H1 (cell line): ENCODE measurements at regions not wholly inside any gene's neighbourhood (a gene's known extent, or its start where the extent isn't known, plus 50 kb on each side); places are given as distances from the start of the nearest gene placed in this dataset.

Experiments
- CTCF ChIA-PET: fragments of 300-600 bp; sonication (Branson Sonifier 250); formaldehyde crosslinking; loops from one replicate; lab custom pipeline; 2021; ENCODE audit not compliant: partially characterized antibody; lab: Charles Lee
- POLR2A ChIA-PET: fragments of 300-600 bp; sonication (Branson Sonifier 250); formaldehyde crosslinking; loops from one replicate; lab custom pipeline; 2021; ENCODE audit warnings: inconsistent platforms; ENCODE audit not compliant: partially characterized antibody; lab: Charles Lee
- DNase-seq, 2 experiments: peaks; one replicate each; pipeline versions ENCODE4 v3.0.0 to v3.0.0-alpha.2; 2010 to 2022; ENCODE audit warnings: low spot score in 2 of 2, low read depth in 1 of 2, mixed read lengths in 1 of 2
- FAIRE-seq: peaks from 2 replicates; lab custom pipeline; 2011; peaks lifted over from hg19 to GRCh38; lab: Jason Lieb, UNC
- H2AFZ ChIP-seq: 2 replicates; pipeline ENCODE4 v1.8.1; 2012; ENCODE audit warnings: low read length, inconsistent platforms
- H2AK5ac ChIP-seq: 2 replicates; pipeline ENCODE4 v1.6.1; 2013; ENCODE audit warnings: low read depth, low read length
- H2BK120ac ChIP-seq: replicated peaks from 2 replicates; pipeline ENCODE3; 2013; ENCODE audit warnings: low read depth, low read length, inconsistent platforms
- H2BK12ac ChIP-seq: 2 replicates; pipeline ENCODE4 v1.6.1; 2013; ENCODE audit warnings: low read depth, low read length
- H2BK15ac ChIP-seq: 2 replicates; pipeline ENCODE4 v1.6.1; 2013; ENCODE audit warnings: low read length
- H2BK20ac ChIP-seq: 2 replicates; pipeline ENCODE4 v1.6.1; 2013; ENCODE audit warnings: low read length
- H2BK5ac ChIP-seq: 2 replicates; pipeline ENCODE4 v1.6.1; 2013; ENCODE audit warnings: low read depth, low read length
- H3K14ac ChIP-seq: 2 replicates; pipeline ENCODE4 v1.6.1; 2013; ENCODE audit warnings: inconsistent platforms; ENCODE audit not compliant: insufficient read length
- H3K18ac ChIP-seq: 2 replicates; pipeline ENCODE4 v1.6.1; 2013; ENCODE audit warnings: low read length; ENCODE audit errors: extremely low read depth
- H3K23ac ChIP-seq: 2 replicates; pipeline ENCODE4 v1.6.1; 2013; ENCODE audit warnings: inconsistent platforms; ENCODE audit not compliant: insufficient read length
- H3K23me2 ChIP-seq: 2 replicates; pipeline ENCODE4 v1.6.1; 2013; ENCODE audit warnings: low read depth, low read length
- H3K27ac ChIP-seq: 2 replicates; pipeline ENCODE4 v1.6.1; 2011; ENCODE audit warnings: low read depth, low read length, inconsistent platforms
- H3K27me3 ChIP-seq, 4 experiments: replicated peaks in 1 of 4; 1 replicate in 1 of 4; 2 replicates in 3 of 4; pipeline versions ENCODE4 v1.6.1 to v1.8.1; 2011 to 2013; ENCODE audit warnings: low read length in 3 of 4, mild to moderate bottlenecking in 3 of 4, inconsistent platforms in 2 of 4, mixed read lengths in 2 of 4, moderate library complexity in 1 of 4; ENCODE audit not compliant: control insufficient read depth in 3 of 4, insufficient read depth in 3 of 4; ENCODE audit errors: extremely low read depth in 1 of 4
- H3K36me3 ChIP-seq, 4 experiments: 2 replicates each; pipeline versions ENCODE4 v1.6.1 to v1.8.1; 2011 to 2013; ENCODE audit warnings: mild to moderate bottlenecking in 4 of 4, low read length in 3 of 4, moderate library complexity in 2 of 4, control low read depth in 1 of 4, inconsistent platforms in 1 of 4; ENCODE audit not compliant: insufficient read depth in 4 of 4, control insufficient read depth in 2 of 4
- H3K4ac ChIP-seq: replicated peaks from 2 replicates; pipeline ENCODE3; 2013; ENCODE audit warnings: low read length, low read depth, mixed read lengths, inconsistent platforms; ENCODE audit not compliant: insufficient read length
- H3K4me1 ChIP-seq, 4 experiments: replicated peaks in 1 of 4; 1 replicate in 1 of 4; 2 replicates in 3 of 4; pipeline versions ENCODE4 v1.6.1 to v1.8.1; 2011 to 2013; ENCODE audit warnings: low read length in 3 of 4, inconsistent platforms in 2 of 4, mixed read lengths in 1 of 4; ENCODE audit not compliant: insufficient read depth in 4 of 4, control insufficient read depth in 3 of 4
- H3K4me2 ChIP-seq, 2 experiments: 2 replicates each; pipeline versions ENCODE4 v1.6.1 to v1.8.1; 2011 to 2013; ENCODE audit warnings: low read depth in 2 of 2, low read length in 2 of 2, control low read depth in 1 of 2, inconsistent platforms in 1 of 2, mild to moderate bottlenecking in 1 of 2; ENCODE audit not compliant: insufficient read depth in 1 of 2
- H3K4me3 ChIP-seq, 4 experiments: fragments of 200-600, 300-600 bp in 1 of 4; sonication (generic), shearing (Covaris generic), sonication (Bioruptor Twin) in 1 of 4; 2 replicates each; pipeline versions ENCODE4 v1.5.1 to v1.8.1; 2011 to 2016; ENCODE audit warnings: low read length in 4 of 4, low read depth in 3 of 4, control low read depth in 2 of 4, inconsistent platforms in 2 of 4, mild to moderate bottlenecking in 2 of 4, mixed read lengths in 1 of 4, moderate library complexity in 1 of 4; ENCODE audit not compliant: insufficient read depth in 2 of 4; ENCODE audit errors: extremely low read depth in 1 of 4
- H3K56ac ChIP-seq: replicated peaks from 2 replicates; pipeline ENCODE3; 2013; ENCODE audit warnings: low read depth, mild to moderate bottlenecking, mixed read lengths, low read length, inconsistent platforms; ENCODE audit not compliant: insufficient read length
- H3K79me1 ChIP-seq: 2 replicates; pipeline ENCODE4 v1.6.1; 2013; ENCODE audit warnings: low read depth, low read length, control low read depth
- H3K79me2 ChIP-seq, 2 experiments: 2 replicates each; pipeline versions ENCODE4 v1.6.1 to v1.8.1; 2012 to 2013; ENCODE audit warnings: low read length in 2 of 2, mild to moderate bottlenecking in 2 of 2, inconsistent platforms in 1 of 2; ENCODE audit not compliant: insufficient read depth in 2 of 2, control insufficient read depth in 1 of 2
- H3K9ac ChIP-seq, 4 experiments: replicated peaks in 1 of 4; 1 replicate in 1 of 4; 2 replicates in 3 of 4; pipeline versions ENCODE4 v1.6.1 to v1.8.1; 2011 to 2013; ENCODE audit warnings: low read depth in 3 of 4, low read length in 3 of 4, control low read depth in 2 of 4, mild to moderate bottlenecking in 2 of 4, moderate library complexity in 2 of 4, inconsistent platforms in 1 of 4; ENCODE audit errors: extremely low read depth in 1 of 4
- H3K9me3 ChIP-seq, 2 experiments: 2 replicates each; pipeline versions ENCODE4 v1.6.1 to v1.8.1; 2012 to 2013; ENCODE audit warnings: mild to moderate bottlenecking in 2 of 2, moderate library complexity in 2 of 2, control low read depth in 1 of 2, inconsistent platforms in 1 of 2, low read depth in 1 of 2, low read length in 1 of 2, mixed read lengths in 1 of 2; ENCODE audit not compliant: insufficient read depth in 2 of 2
- H4K20me1 ChIP-seq, 2 experiments: replicated peaks in 1 of 2; 2 replicates each; pipeline versions ENCODE3 to v1.8.1; 2011 to 2013; ENCODE audit warnings: inconsistent platforms in 2 of 2, low read length in 2 of 2, mild to moderate bottlenecking in 1 of 2; ENCODE audit not compliant: insufficient read depth in 2 of 2, control insufficient read depth in 1 of 2
- H4K5ac ChIP-seq: 2 replicates; pipeline ENCODE4 v1.6.1; 2013; ENCODE audit warnings: low read length, low read depth, mixed read lengths, inconsistent platforms; ENCODE audit not compliant: insufficient read length
- H4K8ac ChIP-seq: 2 replicates; pipeline ENCODE4 v1.8.0; 2013; ENCODE audit warnings: mild to moderate bottlenecking, moderate library complexity, low read length, inconsistent platforms; ENCODE audit not compliant: insufficient read depth; ENCODE audit errors: extremely low read depth
- H4K91ac ChIP-seq: replicated peaks from 2 replicates; pipeline ENCODE3; 2013; ENCODE audit warnings: low read length, mixed read lengths, inconsistent platforms; ENCODE audit not compliant: insufficient read length
- BRCA1 ChIP-seq: IDR thresholded peaks from 2 replicates; pipeline ENCODE4 v1.6.1; 2012; ENCODE audit warnings: low read depth, low read length, improper control_type of control experiment
- CBX5 ChIP-seq: fragments of 300-800, 300-1000 bp; sonication (generic); IDR thresholded peaks from 2 replicates; pipeline ENCODE4 v1.7.1; 2016; ENCODE audit warnings: antibody characterized with exemption, low read length, low read depth
- CBX8 ChIP-seq: fragments of 300-800, 300-1000 bp; sonication (generic); IDR thresholded peaks from 2 replicates; pipeline ENCODE4 v1.7.1; 2016; ENCODE audit warnings: low read depth, low read length, borderline replicate concordance
- GABPA ChIP-seq: IDR thresholded peaks from 2 replicates; pipeline ENCODE4 v1.6.1; 2011; ENCODE audit warnings: mild to moderate bottlenecking, low read length, moderate library complexity, borderline replicate concordance; ENCODE audit not compliant: insufficient read depth
- JUND ChIP-seq: IDR thresholded peaks from 2 replicates; pipeline ENCODE4 v1.6.1; 2011; ENCODE audit warnings: mild to moderate bottlenecking, improper control_type of control experiment, low read length
- KDM1A ChIP-seq: fragments of 200-600, 300-600 bp; sonication (generic); IDR thresholded peaks from 2 replicates; pipeline ENCODE4 v1.7.1; 2016; ENCODE audit warnings: mild to moderate bottlenecking, low read length, borderline replicate concordance
- NRF1 ChIP-seq: IDR thresholded peaks from 2 replicates; pipeline ENCODE4 v1.6.1; 2011; ENCODE audit warnings: mild to moderate bottlenecking, low read depth, low read length, improper control_type of control experiment
- POLR2A ChIP-seq, 2 experiments: IDR thresholded peaks; 1 replicate in 1 of 2; 2 replicates in 1 of 2; pipeline ENCODE4 v1.6.1; 2011; ENCODE audit warnings: low read depth in 2 of 2, low read length in 2 of 2, mild to moderate bottlenecking in 2 of 2; ENCODE audit errors: control extremely low read depth in 1 of 2
- RAD21 ChIP-seq, 2 experiments: IDR thresholded peaks in 1 of 2; conservative IDR thresholded peaks in 1 of 2; 2 replicates each; pipeline ENCODE4 v1.6.1; 2011; ENCODE audit warnings: low read depth in 2 of 2, low read length in 2 of 2, improper control_type of control experiment in 1 of 2, inconsistent platforms in 1 of 2, mild to moderate bottlenecking in 1 of 2, moderate library complexity in 1 of 2
- RBBP5 ChIP-seq: IDR thresholded peaks from 2 replicates; pipeline ENCODE4 v1.7.1; 2012; ENCODE audit warnings: low read depth, mild to moderate bottlenecking, inconsistent platforms, low read length, moderate library complexity, borderline replicate concordance
- SAP30 ChIP-seq: fragments of 300-600 bp; sonication (generic); IDR thresholded peaks from 2 replicates; pipeline ENCODE4 v1.7.1; 2012; ENCODE audit warnings: low read length, moderate library complexity, mild to moderate bottlenecking, inconsistent platforms; ENCODE audit not compliant: insufficient read depth, insufficient replicate concordance
- SIRT6 ChIP-seq: IDR thresholded peaks from one replicate; pipeline ENCODE4 v1.7.1; 2012; ENCODE audit warnings: low read length, inconsistent platforms
- TCF12 ChIP-seq: IDR thresholded peaks from 2 replicates; pipeline ENCODE4 v1.6.1; 2011; ENCODE audit warnings: low read depth, mild to moderate bottlenecking, low read length
- YY1 ChIP-seq: IDR thresholded peaks from 2 replicates; pipeline ENCODE4 v1.6.1; 2011; ENCODE audit warnings: low read depth, mild to moderate bottlenecking, low read length
- WGBS, 2 experiments: shearing (Covaris generic) in 1 of 2; methylation state at CpG; one replicate each; pipeline versions ENCODE4 v1.1.6 to v1.1.7; 2013 to 2015; ENCODE audit warnings: low lambda C conversion rate in 2 of 2, mixed read lengths in 2 of 2, inconsistent platforms in 1 of 2, low coverage in 1 of 2, missing lambda C conversion rate in 1 of 2; ENCODE audit not compliant: insufficient replicate concordance in 2 of 2, insufficient coverage in 1 of 2, insufficient read length in 1 of 2; ENCODE audit errors: extremely low coverage in 1 of 2, missing lambda C conversion rate in 1 of 2; 5-methylcytosine and 5-hydroxymethylcytosine counted together

DNA sequence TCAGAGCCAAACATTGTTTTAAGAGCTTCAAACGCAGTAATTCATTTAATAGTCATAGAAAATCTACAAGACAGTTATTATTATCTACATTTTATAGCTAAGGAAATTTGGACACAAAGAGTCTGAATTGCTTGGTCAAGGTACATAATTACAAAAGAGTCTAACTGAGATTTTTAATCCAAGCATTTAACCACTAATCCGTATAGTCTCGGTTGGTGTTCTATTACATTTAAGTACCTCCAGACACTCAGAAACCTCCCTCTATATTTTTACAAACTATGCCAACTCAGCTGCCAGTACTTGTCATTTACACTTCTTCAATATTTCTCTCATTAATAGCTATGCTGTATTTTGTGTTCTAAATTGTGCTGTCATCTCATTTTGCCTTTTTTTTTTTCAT, 240.2 kb upstream of the PLSCR5 start:
- no peak overlapping the region for H2BK20ac ChIP-seq
- H4K8ac ChIP-seq: no peak overlapping the region
- no peak overlapping the region for H2AK5ac ChIP-seq
- ChIA-PET POLR2A (no interaction called here), CTCF (interaction anchor here (0.6 kb wide), 1 partner anchor 20 kb away, joined by 4 read pairs; no protein-coding TSS in a partner anchor)
- H3K23ac ChIP-seq: no peak overlapping the region
- no peak overlapping the region for H2BK15ac ChIP-seq
- H4K20me1 ChIP-seq: no peaks in the 10 kb centered on the region
- H4K91ac ChIP-seq: no peak overlapping the region
- no peak overlapping the region for H3K9ac ChIP-seq
- no peaks in the 10 kb centered on the region for H3K36me3 ChIP-seq
- H3K79me1 ChIP-seq: no peaks in the 10 kb centered on the region
- no peaks in the 10 kb centered on the region for H3K4me1 ChIP-seq
- no peak for FAIRE-seq
- H3K14ac ChIP-seq: no peak overlapping the region
- H3K18ac ChIP-seq: no peak overlapping the region
- H3K4ac ChIP-seq: no peak overlapping the region
- no peak overlapping the region for H3K4me2 ChIP-seq
- no peak overlapping the region for H2BK120ac ChIP-seq
- no peaks in the 10 kb centered on the region for H3K9me3 ChIP-seq
- H2BK5ac ChIP-seq: no peak overlapping the region
- 92% methylated on average over 3 of the region's 3 CpGs; no CpG with 5 or more reads in 1 of the 2 experiments for WGBS, 2 experiments
- TF ChIP-seq CBX8: no peak
- TF ChIP-seq YY1: no peak
- TF ChIP-seq JUND: no peak
- TF ChIP-seq NRF1: no peak
- no peak for TF ChIP-seq POLR2A (IDR thresholded peaks at IDR 0.05; ENCODE audit: control extremely low read depth in 1 of 2, low read depth in 2 of 2, low read length in 2 of 2)
- no peak for TF ChIP-seq CBX5
- TF ChIP-seq SIRT6: no peak
- no peak for TF ChIP-seq RAD21 (IDR thresholded peaks at IDR 0.05 in 1 of 2, conservative IDR thresholded peaks at IDR 0.05 in 1 of 2; ENCODE audit: low read depth in 2 of 2, low read length in 2 of 2)
- TF ChIP-seq TCF12: no peak
- TF ChIP-seq SAP30: no peak
- no peak for TF ChIP-seq GABPA
- no peak for TF ChIP-seq KDM1A
- no peak for TF ChIP-seq BRCA1
- TF ChIP-seq RBBP5: no peak
- H3K56ac ChIP-seq: no peak overlapping the region
- no peak overlapping the region for H4K5ac ChIP-seq
- H3K79me2 ChIP-seq: no peaks in the 10 kb centered on the region
- no peaks in the 10 kb centered on the region for H3K27me3 ChIP-seq
- H2BK12ac ChIP-seq: no peak overlapping the region
- H2AFZ ChIP-seq: no peak overlapping the region
- no peak overlapping the region for H3K4me3 ChIP-seq
- DNase-seq: no peak
- H3K23me2 ChIP-seq: no peaks in the 10 kb centered on the region
- no peak overlapping the region for H3K27ac ChIP-seq
